MCF 10A (cell line): ENCODE measurements at regions not wholly inside any gene's neighbourhood (a gene's known extent, or its start where the extent isn't known, plus 50 kb on each side); places are given as distances from the start of the nearest gene placed in this dataset.

Experiments used
- BruUV-seq: library from RNA; stranded (reverse); fragments of 400-500 nt; replicated peaks from 2 replicates; lab custom pipeline; 2021; lab: Mats Ljungman, UMichigan
- CTCF ChIA-PET: fragments of 300-600 bp; sonication (Branson Sonifier 250); formaldehyde crosslinking; extraction: SDS; loops from one replicate; lab custom pipeline; 2021; ENCODE audit warnings: antibody characterized with exemption, inconsistent platforms; lab: Yijun Ruan, JAX
- POLR2A ChIA-PET: fragments of 300-600, 350-650 bp; sonication (Branson Sonifier 250); formaldehyde crosslinking; extraction: SDS; loops from one replicate; lab custom pipeline; 2020; ENCODE audit warnings: antibody characterized with exemption, inconsistent platforms; lab: Yijun Ruan, JAX
- DNase-seq: peaks from one replicate; pipeline ENCODE4 v3.0.0-alpha.2; 2018; ENCODE audit not compliant: unreplicated experiment
- H3K27ac Mint-ChIP-seq: one replicate; pipeline ENCODE4 v1.8.0; 2022; ENCODE audit warnings: mild to moderate bottlenecking, low read depth, mixed read lengths; ENCODE audit not compliant: unreplicated experiment
- H3K27me3 Mint-ChIP-seq: one replicate; pipeline ENCODE4 v1.8.0; 2022; ENCODE audit warnings: mixed read lengths; ENCODE audit not compliant: insufficient read depth, unreplicated experiment
- H3K36me3 Mint-ChIP-seq: one replicate; pipeline ENCODE4 v1.8.0; 2022; ENCODE audit warnings: mild to moderate bottlenecking, moderate library complexity, mixed read lengths; ENCODE audit not compliant: insufficient read depth, unreplicated experiment
- H3K4me1 Mint-ChIP-seq: one replicate; pipeline ENCODE4 v1.8.0; 2022; ENCODE audit warnings: mixed read lengths; ENCODE audit not compliant: insufficient read depth, unreplicated experiment
- H3K4me3 Mint-ChIP-seq: one replicate; pipeline ENCODE4 v1.8.0; 2022; ENCODE audit warnings: mild to moderate bottlenecking, moderate library complexity, mixed read lengths; ENCODE audit not compliant: unreplicated experiment
- H3K9me3 Mint-ChIP-seq: one replicate; pipeline ENCODE4 v1.8.0; 2022; ENCODE audit warnings: mixed read lengths; ENCODE audit not compliant: unreplicated experiment
- intact Hi-C: fragments of 100-400 bp; cut with micrococcal nuclease; formaldehyde crosslinking; loops from 2 replicates; pipeline ENCODE4 v1.14.1; 2022
- TF ChIP-seq, protein P1 (sequence below): fragments of 200-600 bp; IDR thresholded peaks from one replicate; pipeline ENCODE4 v1.8.0; 2022; ENCODE audit warnings: antibody characterized with exemption, mild to moderate bottlenecking; ENCODE audit not compliant: unreplicated experiment

DNA sequence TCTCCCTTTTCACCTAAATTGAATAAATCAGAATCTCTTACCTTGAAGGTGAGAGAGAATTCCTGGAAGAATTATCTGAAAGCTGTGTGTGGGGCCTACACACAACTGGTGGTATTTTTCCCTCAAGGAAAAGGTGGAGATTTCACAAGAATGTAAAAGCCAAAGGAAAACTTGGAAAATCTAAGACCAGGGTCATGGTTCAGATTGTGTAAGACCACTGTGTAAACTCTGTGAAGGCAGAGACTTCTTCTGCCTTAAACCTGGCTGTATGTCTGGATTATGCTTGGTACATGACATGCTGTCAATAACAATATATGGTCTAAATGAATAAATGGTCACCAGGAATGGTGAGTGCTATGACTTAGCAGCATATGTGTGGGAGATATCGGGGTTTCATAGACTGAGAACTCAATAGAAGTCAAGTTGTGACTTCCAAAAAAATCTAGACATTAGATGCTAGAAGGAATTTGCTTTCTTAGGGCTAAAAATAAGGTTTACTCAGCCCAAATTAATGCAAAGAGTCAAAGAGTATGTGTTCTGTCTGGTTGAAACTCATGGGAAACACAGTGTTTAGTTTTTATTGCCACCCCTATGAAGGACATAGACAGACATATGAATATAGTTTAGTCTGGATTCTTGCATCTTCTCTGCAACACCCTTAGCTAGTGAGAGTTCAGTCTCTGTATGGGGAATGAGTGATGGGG lies 163.7 kb downstream of the SNAPC1 start:
- POLR2A ChIA-PET = interaction anchor here (1.2 to 1.8 kb wide), 3 partner anchors 68 to 201 kb away, joined by 3 to 8 read pairs (median 4); no protein-coding TSS in a partner anchor
- Mint-ChIP-seq H3K9me3 (no peaks in the 10 kb centered on the region), H3K27me3 (no peaks in the 10 kb centered on the region), H3K4me1 (peaks cover 22% of the 10 kb centered on the region), H3K4me3 (no peak overlapping the region), H3K27ac (no peak overlapping the region), H3K36me3 (no peaks in the 10 kb centered on the region)
- intact Hi-C loops = loop anchor here (1.0 kb wide), 1 partner anchor 201 kb away; no protein-coding TSS in a partner anchor
- TF ChIP-seq, protein P1, sequence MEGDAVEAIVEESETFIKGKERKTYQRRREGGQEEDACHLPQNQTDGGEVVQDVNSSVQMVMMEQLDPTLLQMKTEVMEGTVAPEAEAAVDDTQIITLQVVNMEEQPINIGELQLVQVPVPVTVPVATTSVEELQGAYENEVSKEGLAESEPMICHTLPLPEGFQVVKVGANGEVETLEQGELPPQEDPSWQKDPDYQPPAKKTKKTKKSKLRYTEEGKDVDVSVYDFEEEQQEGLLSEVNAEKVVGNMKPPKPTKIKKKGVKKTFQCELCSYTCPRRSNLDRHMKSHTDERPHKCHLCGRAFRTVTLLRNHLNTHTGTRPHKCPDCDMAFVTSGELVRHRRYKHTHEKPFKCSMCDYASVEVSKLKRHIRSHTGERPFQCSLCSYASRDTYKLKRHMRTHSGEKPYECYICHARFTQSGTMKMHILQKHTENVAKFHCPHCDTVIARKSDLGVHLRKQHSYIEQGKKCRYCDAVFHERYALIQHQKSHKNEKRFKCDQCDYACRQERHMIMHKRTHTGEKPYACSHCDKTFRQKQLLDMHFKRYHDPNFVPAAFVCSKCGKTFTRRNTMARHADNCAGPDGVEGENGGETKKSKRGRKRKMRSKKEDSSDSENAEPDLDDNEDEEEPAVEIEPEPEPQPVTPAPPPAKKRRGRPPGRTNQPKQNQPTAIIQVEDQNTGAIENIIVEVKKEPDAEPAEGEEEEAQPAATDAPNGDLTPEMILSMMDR = no peak
- DNase-seq = peak; percentile 6
- CTCF ChIA-PET = interaction anchor here (0.9 to 3.4 kb wide), 6 partner anchors 13 to 201 kb away, joined by 3 to 36 read pairs (median 4); no protein-coding TSS in a partner anchor
- BruUV-seq = no TSS peak

DNA sequence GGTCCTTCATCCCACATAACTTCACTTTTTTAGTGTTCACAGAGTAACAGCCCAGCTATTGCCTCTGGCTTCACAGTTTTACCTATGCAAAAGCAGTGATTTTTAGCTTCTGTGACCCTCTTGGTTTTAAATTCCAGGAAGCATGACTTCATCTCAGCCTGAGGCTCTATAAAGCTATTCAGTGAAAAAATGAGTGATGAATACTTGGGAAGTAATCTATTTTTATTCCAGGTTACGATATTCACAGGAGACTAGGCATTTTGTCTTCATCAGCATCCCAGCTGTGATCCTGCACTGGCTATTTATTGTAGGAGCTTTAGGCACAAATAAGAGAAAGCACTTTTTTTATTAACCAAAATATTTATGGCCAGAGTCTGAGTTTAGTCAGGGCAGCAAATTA lies 164.8 kb downstream of the SNAPC1 start:
- no TSS peak for BruUV-seq
- TF ChIP-seq, protein P1 = no peak
- Mint-ChIP-seq H3K4me3 (no peak overlapping the region), H3K4me1 (peaks cover 22% of the 10 kb centered on the region), H3K36me3 (no peaks in the 10 kb centered on the region), H3K9me3 (no peaks in the 10 kb centered on the region), H3K27me3 (no peaks in the 10 kb centered on the region), H3K27ac (no peak overlapping the region)
- ChIA-PET POLR2A (interaction anchor here (0.7 to 2.2 kb wide), 6 partner anchors 10 to 1549 kb away, joined by 3 to 6 read pairs (median 4); no protein-coding TSS in a partner anchor), CTCF (interaction anchor here (0.5 to 3.4 kb wide), 5 partner anchors 33 to 1431 kb away, joined by 3 to 36 read pairs (median 4); no protein-coding TSS in a partner anchor)
- intact Hi-C loops = no loop called here
- peak; percentile 60 for DNase-seq

DNA sequence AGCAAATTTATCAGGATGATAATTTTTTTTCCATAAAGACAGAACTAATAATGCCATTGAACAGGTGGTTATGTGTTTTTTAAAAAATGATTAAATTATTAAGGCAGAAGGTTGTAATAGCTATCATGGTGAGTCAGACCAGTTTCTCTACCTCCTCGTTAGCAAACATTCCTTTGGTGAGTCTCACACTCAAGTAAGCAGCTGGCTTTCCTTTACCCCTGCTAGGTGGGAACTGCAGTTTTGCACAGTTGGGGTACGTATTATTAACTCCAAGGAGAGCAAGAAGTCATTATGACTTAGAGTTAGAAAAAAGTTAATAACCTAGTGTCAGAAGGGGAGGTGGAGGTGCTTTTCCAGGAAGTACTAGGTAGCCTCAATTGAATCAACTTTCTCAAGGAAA lies 165.3 kb downstream of the SNAPC1 start:
- ChIA-PET CTCF (interaction anchor here (0.5 to 3.4 kb wide), 5 partner anchors 33 to 478 kb away, joined by 4 to 36 read pairs (median 5); no protein-coding TSS in a partner anchor), POLR2A (interaction anchor here (0.7 to 2.2 kb wide), 7 partner anchors 10 to 1549 kb away, joined by 3 to 6 read pairs (median 4); no protein-coding TSS in a partner anchor)
- TF ChIP-seq, protein P1 = no peak
- no peaks in the 10 kb centered on the region for H3K9me3 Mint-ChIP-seq
- H3K4me3 Mint-ChIP-seq = no peak overlapping the region
- H3K4me1 Mint-ChIP-seq = peaks cover 22% of the 10 kb centered on the region
- no TSS peak for BruUV-seq
- no peaks in the 10 kb centered on the region for H3K36me3 Mint-ChIP-seq
- intact Hi-C loops = no loop called here
- no peak overlapping the region for H3K27ac Mint-ChIP-seq
- DNase-seq = peak; percentile 51
- H3K27me3 Mint-ChIP-seq = no peaks in the 10 kb centered on the region

DNA sequence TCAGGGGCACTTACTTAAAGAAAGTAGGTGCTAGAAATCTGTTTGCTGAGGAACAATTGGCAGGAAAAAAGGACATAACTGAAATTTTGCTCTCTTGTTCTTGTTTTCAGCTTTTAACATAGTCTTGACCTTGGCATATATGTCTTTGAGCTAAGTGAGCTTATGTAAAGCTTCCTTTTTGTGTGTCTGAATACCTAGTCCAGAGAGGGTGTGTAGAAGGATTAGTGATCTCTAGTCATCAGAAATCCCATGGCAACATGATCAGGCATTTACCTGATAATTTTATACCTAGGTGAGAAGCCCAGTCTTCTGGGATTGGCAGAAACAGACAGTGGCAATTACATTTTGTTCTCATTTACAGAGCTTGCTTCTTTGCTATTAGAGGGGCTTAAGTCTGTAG lies 166.1 kb downstream of the SNAPC1 start:
- DNase-seq = no peak
- CTCF ChIA-PET = interaction anchor here (0.5 to 3.4 kb wide), 4 partner anchors 10 to 198 kb away, joined by 3 to 36 read pairs (median 4); no protein-coding TSS in a partner anchor
- H3K27me3 Mint-ChIP-seq = no peaks in the 10 kb centered on the region
- TF ChIP-seq, protein P1 = no peak
- H3K9me3 Mint-ChIP-seq = no peaks in the 10 kb centered on the region
- H3K27ac Mint-ChIP-seq = no peak overlapping the region
- intact Hi-C loops = no loop called here
- POLR2A ChIA-PET = interaction anchor here (0.8 to 2.2 kb wide), 2 partner anchors 9 to 37 kb away, joined by 4 to 6 read pairs; no protein-coding TSS in a partner anchor
- no peaks in the 10 kb centered on the region for H3K36me3 Mint-ChIP-seq
- BruUV-seq = no TSS peak
- H3K4me1 Mint-ChIP-seq = peaks cover 22% of the 10 kb centered on the region
- H3K4me3 Mint-ChIP-seq = no peak overlapping the region
